Activated T-cell treated with anti-CD3 and anti-CD28 coated beads for 48 hours (primary cell): ENCODE measurements at regions not wholly inside any gene's neighbourhood (a gene's known extent, or its start where the extent isn't known, plus 50 kb on each side); places are given as distances from the start of the nearest gene placed in this dataset.
"Not testable (repeated sequence)": the region's sequence is repeated elsewhere in the genome, so short reads cannot be mapped to it uniquely, and the experiment has no call there.

Experiments
- DNase-seq: peaks from one replicate; pipeline ENCODE4 v3.0.0-alpha.2; 2020; ENCODE audit warnings: low read depth

DNA sequence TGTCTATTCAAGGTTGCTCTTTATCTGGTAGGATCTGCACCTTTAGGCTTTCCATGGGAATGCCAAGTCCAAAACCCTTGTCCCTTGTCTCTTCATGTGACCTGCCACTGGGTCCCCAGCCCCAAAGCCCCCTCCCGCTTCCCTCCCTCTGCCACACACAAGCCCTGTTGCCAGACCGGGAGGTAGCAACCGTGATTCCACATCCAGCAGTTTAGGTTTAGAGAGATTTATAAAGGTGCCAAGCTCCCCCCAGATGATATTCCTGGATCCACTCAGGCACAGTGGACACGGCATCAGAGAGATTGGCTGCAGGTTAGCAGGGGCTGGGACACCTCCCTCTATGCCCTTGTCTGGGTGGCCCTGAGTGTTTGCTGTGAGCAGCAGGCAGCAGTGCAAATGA, 504.7 kb downstream of the CCDC171 start:
- no peak for DNase-seq

DNA sequence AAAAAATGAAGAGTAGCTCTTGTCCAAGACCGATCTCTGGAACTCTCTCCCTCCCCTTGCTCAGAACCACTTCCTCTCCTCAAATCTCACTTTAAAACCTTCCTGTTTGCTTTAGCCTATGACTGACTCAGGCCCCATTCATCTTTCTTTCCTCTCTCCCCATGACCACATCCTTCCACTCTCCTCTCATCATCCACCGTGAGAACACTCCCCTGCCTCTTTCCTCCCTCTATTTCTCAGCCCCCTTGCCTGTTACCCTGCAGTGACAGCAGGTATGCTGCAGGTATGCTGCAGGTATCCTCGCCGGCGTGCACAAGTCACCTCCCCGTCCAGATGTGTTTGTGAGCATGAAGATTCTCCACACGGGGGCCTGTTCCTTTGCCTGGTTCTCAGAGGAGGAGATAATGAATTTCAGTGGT, 505.3 kb downstream of the CCDC171 start:
- no peak for DNase-seq

DNA sequence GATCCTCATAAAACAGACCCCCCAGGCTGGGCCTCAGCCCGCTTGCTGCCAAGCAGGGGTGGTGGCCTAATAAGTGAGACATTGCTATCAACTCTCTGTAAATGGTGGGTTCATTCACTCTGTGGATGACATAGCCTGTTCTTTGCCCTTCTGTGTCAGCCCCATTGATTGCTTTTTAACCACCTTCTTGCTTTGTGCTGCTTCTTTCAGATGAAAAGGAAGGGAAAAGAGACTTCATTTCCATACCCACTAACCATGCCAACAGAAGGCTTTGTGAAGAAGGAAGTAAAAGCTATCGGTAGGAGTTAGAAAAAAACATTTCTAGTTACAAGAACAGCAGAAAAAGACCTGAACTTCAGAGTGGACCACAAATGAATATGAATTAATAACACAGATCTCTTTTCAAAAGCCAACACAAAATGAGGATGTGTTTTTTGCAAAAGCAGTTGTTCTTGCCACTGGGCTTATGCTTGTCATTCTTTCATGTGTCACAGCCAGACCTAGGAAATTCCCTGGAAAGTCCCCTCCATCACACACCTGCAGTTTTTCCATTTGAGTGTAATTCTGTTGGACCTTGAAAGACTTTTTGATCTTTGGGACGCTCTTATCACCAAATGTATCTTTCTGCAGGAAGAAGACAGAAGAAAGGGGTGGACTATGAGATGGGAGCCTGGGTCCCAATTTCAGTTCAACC, 507.7 kb downstream of the CCDC171 start:
- DNase-seq: no peak

DNA sequence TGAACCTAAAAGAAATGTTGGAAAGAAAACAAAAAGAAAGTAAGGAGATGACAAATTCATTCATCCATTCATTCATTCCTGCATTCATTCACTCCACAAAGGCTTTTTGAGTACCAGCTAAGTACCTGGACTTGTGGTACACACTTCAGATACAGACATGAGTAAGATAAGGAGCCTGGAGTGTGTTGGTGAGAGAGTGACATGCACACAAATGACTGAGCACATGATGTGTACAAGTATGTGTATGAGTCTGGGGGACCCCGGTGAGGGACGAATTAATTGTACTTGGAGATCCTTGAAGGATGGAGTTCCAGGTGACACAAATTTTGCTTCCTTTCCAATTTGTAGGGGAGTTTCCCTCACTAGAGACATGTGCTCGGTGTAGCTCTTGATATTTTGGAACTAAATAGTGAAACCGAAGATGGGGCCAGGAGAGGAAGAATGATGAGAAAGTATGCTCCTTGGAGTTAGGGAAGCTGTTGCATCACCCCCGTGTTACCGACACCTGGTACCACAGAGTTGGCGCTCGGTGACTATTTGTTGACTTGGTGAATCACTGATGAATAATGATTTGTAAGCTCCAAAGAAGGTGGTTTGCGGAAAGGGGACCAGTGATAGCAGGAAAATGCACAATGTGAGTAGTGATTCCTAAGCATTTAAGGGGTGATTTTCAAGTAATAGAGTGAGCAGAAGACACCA, 509.8 kb downstream of the CCDC171 start:
- DNase-seq: no peak

DNA sequence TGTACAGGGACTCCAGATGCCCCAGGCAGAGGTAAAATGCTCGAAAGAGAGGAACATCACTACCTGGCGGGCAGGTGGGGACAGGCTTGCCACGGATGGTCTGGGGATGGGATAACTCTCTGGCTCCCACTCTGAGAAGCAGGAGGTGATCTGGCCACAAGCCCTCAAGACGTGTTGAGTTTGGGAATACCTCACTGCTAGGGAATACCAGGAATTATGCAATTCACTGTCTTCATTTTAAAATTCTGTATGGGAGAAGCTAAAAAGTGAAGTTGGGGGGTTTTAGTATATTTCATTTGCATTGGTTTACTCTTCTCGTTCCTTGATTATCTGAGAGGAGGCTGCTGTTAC, 510.4 kb downstream of the CCDC171 start:
- DNase-seq: no peak

DNA sequence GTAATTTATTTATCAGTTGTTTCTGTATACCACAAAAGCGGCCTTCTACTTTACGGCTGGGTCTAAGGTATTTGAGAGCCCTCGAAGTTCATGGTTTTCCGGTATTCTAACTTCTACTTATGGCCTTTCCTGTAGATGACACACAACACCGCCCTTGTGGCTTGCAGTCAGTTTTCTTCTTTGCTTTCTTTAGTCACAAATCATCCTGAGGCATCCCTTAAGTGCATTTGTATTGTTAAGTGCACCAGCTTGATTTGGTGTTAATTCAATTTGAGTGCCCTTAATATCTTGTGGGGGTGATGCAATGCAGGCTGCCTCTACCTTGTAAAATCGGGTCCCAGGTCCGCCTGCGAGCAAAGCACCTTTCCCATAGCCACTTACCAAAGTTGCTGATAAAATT, 511.9 kb downstream of the CCDC171 start:
- DNase-seq: no peak

DNA sequence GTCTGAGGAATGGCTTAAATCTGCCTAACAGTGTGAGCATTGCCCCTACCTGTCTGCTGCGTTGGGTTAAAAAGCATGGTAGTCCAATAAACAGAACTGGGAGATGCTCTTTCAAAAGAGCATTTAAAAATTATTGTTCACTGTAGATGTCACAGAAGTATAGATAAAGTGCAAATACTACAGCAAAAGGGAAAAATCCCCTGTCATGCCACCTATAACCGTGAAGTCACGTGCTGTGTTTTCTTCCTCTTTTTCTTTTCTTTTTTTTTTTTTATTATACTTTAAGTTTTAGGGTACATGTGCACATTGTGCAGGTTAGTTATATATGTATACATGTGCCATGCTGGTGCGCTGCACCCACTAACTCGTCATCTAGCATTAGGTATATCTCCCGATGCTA, 513.4 kb downstream of the CCDC171 start:
- DNase-seq: not testable (repeated sequence)

DNA sequence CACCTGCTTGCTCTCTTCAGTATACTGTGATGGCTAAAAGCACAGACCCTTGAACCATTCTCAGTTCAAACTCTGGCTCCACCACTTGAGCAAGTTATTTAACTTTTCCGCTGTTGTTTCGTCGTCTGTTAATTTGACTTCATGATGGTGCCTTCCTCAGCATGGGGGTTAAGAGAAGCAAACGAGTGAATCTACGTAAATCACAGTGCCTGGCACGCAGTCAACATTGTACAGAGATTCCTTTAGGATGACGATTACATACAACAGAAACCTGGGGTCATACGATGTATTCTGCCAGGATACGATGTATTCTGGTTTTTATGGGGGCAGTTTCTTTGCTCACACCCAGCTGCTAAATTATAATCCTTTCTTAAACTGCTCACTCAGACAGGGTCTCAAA, 515.6 kb downstream of the CCDC171 start:
- DNase-seq: no peak

DNA sequence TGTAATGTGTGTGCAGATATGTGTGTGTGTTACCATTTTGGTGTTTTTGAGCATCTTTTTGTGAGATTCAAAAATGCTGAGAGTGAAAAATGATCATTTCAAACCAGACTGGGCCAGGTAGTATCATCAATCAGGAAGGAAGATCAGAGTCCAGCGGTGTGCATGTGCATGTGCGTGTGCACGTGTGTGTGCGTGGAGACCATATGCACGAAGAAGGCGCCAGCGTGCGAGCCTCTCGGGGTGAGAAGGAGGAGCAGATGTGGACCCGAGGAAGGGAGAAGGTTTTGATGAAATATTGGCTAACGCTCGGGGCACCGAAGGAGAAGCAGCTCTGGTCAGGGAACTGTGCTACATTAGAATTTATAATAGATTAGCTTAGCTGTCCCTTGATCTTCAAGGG, 516.4 kb downstream of the CCDC171 start:
- no peak for DNase-seq

DNA sequence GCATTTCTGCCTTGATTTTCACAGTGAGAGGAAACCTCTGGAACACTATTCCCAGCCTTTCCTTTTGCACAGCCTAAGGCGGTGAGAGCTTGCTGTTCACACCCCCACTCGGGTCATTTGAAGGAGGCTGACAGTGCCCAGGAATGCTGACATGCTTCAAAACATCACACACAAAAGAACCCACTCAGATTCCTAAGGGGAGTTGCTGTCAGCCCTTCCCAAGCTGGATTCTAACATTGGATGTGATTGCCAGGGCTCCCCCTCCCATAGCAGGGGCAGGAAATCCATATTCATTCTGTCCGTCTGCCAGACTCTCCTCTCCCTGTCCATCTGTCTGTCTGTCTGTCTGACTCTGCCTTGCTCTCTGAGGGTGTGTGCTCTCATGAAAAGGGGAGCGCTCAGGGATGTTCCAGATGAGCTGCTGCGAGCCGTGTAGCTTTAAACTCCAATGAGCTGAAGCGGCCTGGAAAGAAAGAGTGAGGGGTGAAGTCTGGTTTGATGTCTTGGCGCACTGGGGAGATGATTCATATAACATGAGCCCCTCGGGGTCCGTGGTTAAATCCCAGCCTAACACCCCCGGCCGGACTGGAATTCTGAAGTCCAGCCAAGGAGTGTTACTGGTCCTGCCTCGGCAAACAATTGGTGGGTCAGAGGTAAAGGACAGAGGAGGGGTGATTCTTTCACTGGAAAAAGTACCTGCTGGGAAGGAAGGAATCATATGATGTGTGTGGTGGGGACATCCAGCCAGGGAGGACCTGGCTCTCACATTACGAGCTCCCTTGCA, 517.0 kb downstream of the CCDC171 start:
- DNase-seq: no peak

DNA sequence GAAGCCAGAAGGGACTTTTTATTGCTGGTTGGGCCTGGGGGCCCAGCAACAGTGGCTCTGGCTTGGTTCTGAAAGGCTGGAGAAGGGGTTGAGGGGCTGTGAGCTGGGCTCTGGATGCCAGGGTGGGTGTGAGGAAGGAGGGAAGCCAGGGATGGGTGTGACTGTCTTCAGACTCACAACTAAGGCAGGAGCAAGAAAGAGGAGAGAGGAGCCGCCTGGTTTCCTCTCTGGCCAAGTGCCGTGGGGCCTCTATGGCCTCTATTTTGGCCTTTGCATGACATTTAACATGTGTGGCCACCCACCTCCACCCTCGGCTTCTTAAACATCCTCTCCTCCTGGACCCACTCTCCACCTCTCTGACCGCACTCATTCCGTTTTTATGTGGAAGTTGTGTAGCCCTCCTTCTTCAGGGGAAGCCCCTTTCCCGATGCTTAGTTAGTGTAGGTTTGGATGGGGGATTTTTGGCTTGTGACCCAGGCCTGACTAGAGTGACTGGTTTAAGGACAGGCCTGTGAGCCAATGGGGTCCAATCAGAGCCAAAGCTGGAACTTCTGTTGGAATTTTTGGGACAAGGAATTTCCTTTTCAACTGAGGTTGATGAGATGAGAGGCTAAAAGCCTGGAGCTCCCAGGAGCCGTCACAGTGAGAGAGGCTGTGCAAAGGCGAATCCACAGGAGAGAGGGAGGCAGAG, 517.8 kb downstream of the CCDC171 start:
- DNase-seq: no peak

DNA sequence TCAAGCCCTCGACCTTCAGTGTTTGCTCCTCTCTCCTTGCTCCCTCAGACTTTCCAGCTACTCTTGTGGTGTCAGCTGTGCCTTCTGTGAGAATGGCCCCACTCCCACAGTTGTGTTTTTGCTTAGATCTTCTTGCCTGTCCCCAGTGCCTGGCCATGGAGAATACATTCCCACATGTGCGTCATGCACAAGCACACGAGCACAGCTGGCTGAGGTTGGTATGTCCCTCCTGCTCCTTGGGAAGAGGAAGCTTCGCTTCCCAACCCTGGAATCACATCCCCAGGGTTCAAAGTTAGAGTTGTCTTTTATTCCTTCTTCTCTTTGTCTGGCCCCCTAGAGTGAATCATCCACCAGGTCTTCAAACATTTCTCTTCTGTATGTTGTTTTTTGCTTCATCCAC, 518.6 kb downstream of the CCDC171 start:
- DNase-seq: no peak

DNA sequence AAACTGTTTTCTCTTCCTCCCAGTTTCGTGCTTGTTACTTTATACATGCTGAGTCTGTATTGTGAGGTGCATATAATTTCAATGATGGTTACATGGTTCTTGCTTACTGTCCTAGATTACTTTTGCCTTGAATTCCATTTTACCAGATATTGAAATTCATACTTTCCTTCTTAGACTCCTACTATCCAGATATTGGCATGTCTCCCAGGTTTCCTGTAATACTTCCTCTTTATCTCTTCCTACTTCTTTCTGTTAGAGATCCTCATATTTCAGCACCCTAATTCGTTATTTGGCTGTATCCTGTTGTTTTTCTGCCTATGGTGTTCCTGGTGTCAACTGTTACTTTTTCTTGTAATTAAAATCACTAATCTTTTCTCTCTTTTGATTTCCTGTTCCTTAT, 522.1 kb downstream of the CCDC171 start:
- no peak for DNase-seq

DNA sequence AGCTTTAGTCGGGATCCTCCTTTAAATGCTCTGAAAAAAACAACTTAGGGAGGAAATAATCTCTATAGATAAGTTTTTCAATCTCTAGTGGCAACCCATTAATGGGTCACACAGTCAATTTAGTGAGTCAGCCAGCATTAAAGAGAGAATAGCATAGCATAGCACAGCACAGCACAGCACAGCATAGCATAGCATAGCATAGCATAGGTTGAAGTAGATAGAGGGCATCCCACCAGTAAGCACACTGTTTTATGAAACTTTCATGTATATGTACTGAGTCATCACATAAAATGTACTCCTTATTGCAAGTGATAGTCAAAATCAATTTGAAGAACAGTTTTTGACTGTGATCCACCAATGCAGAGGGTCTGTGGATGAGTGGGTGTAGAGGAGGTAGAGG, 522.9 kb downstream of the CCDC171 start:
- no peak for DNase-seq

DNA sequence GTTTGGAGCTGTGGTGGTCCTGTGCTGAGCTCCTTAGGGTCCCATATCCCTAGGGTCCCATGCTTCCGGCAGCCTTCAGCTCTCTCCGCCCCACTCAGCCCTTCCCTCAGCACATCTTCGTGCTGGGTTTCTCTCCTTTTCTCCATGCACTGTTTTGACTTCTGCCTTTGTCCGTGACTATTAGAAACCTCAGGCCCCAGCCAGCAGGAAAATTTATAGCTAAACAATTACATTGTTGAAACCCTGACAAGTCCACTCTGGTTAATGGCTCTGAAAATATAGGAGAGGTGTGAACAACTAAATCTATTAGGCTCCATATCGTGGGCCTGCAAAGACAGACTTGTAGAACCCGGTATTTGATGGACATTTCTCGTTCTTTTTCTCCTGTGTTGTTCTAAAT, 523.7 kb downstream of the CCDC171 start:
- DNase-seq: no peak

DNA sequence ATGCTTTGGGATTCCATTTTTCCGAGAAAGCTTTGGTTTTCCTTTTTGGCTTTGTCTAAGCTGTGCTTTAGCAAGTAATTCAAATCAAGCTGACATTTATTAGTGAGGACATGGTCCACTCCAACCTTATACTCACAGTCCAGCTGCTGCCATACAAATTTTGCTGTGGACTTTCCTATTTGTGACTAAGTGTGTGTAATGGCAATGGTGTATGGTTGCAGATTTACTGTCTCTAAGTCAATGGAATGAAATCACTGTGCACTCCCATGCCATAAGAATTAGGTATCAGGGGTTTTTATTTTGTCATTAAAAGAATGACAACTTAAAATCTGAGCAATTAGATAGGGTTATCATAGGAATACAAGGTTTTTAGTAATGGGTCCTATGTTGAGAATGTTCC, 530.0 kb downstream of the CCDC171 start:
- no peak for DNase-seq

DNA sequence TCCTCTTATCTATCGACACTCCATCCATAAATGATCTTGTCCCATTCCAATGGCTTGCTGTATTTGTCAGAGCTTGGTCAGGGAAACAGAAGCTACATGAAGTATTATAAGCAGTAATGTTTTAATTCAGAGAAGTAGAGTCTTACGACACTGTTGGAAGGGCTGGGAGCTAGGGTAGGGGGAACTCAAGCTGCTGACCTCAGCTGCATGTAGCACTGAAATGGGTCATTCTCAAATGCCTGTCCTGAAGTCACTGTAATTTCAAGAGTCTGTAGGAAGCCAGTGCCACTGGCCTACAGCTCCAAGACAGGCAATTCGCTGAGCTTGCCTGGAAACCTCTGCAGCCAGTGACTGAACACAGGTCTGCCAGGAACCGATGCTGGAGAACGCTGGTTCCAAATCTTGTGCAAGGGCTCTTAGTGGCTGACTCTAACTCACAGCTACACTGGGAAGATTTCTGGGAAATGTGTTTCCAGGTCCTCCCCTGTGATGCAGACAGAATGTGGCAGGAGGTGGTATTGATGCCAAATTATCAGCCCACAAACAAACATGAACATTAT, 532.4 kb downstream of the CCDC171 start:
- DNase-seq: no peak

DNA sequence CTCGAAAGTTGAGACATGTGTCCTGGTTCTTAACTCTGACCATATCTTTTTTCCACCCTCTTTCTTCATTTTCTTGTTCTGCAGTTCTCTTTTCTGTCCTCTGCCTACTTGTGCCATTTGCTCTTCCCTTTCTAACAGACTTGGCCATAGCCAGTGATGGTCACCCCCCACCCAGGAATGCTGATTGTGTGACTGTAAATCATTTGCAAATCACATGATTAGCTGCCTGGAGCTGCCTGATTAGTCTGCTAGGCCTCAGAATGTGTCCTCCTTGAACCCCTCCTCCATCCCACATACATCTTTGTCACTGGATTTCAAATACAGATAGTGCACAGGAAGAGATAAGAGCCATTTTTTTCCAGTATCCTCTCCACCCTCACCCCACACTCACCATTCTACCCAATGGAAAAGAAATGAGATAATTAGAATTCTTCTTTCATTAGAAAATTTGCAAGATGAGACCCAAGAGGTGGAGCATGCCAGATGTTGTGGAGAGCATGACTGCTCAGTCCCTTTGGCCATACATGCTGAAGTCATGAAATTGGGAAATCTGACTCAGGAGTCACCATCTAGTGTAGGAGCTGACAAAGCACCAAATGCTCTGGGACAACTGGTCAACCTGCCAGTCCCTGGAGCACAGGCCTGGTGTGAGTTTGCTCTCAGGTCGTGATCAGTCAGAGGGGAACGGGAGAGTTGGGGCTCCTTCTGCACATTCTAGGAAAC, 538.2 kb downstream of the CCDC171 start:
- no peak for DNase-seq

DNA sequence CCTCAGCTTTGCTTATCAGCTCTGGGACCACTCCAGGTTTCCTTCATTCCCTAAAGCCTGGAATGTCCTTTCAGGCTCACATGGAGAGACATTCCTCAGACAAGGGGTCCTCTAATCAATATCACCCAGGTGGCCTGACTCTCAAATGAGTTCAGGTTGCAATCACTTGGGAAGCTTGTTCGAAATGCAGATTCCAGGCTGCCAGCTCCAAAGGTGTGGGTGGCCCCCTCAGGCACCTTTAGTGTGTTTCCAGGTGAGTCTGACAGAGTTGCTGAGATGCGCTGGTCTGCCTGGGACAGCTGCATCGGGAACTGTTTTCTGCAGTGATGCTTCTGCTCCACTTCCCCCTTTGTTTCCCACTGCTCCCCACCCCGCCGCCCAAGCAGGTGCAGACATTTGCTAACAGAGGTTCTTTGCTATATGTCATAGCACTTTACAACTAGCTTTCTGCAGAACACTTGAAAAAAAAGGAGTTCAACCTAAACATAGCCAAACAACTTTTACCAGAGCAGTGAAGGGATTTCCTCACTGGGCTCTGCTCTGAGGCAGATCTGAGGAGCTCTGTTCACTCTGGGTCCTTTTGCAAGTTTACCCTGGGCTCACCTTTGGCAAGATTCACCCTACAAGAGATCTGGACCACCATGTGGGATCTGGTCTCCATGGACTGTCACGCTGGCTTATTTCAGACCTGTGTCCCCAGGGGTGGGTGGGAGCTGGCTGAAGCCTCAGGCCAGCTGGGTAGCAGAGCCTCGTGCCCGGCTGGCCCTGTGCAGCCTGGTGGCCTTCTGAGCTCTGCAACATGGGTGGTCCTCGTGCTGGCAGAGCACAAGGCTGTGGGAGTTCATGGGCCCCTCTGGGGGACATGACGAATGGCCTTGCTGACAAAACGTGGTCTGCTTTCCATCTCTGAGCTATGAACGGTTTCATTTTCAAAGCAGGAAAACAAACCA, 539.6 kb downstream of the CCDC171 start:
- DNase-seq: no peak

DNA sequence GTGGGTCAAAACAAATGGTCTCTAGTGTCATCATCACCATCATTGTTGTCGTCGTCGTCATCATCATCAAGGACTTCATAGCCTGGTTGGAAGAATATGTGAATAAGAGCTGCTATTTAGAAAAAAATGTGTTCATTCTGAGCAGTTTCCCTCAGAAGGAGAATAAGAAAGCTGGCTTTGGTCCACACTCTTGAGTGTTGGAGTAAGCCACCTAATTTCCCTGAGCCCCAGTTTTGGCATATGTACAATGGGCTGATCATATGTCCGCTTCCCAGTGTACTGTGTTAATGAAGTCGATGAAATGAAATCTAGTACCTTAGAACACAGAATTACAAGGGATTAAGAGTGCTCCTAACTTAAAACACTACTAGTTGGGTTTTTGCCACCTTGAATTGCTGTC, 545.5 kb downstream of the CCDC171 start:
- DNase-seq: no peak
